ENCODE measurements at regions not wholly inside any gene's neighbourhood (a gene's known extent, or its start where the extent isn't known, plus 50 kb on each side); places are given as distances from the start of the nearest gene placed in this dataset.

- no peak for TF ChIP-seq EZH2 (IDR thresholded peaks at IDR 0.05; ENCODE audit: insufficient read depth, low read length)
- TF ChIP-seq CTCF (IDR thresholded peaks at IDR 0.05; ENCODE audit: insufficient read depth, low read depth, low read length): no peak
- Histone ChIP-seq H2AFZ (ENCODE audit: low read depth, low read length) (peak overlapping the region; percentile 46), H4K20me1 (ENCODE audit: insufficient read depth, low read length) (no peaks in the 10 kb centered on the region), H3K4me2 (ENCODE audit: low read length) (peak overlapping the region; percentile 72), H3K4me1 (ENCODE audit: insufficient read depth, low read length) (peaks cover 17% of the 10 kb centered on the region), H3K27ac (ENCODE audit: low read depth, low read length) (peak overlapping the region; percentile 48), H3K79me2 (ENCODE audit: insufficient read depth, low read length) (no peaks in the 10 kb centered on the region), H3K9ac (ENCODE audit: low read length) (peak overlapping the region; percentile 4), H3K36me3 (ENCODE audit: insufficient read depth, low read length) (no peaks in the 10 kb centered on the region), H3K27me3 (ENCODE audit: insufficient read depth, low read length) (no peaks in the 10 kb centered on the region), H3K9me3 (ENCODE audit: insufficient read depth, low read depth, low read length) (no peaks in the 10 kb centered on the region), H3K4me3 (ENCODE audit: insufficient read depth, low read depth, low read length) (no peak overlapping the region)
- Mint-ChIP-seq H3K27ac (ENCODE audit: unreplicated experiment) (no peak overlapping the region), H3K9me3 (ENCODE audit: unreplicated experiment) (no peaks in the 10 kb centered on the region), H3K27me3 (ENCODE audit: low read depth, unreplicated experiment) (peaks cover 9% of the 10 kb centered on the region), H3K4me3 (ENCODE audit: unreplicated experiment) (no peak overlapping the region), H3K4me1 (ENCODE audit: low read depth, unreplicated experiment) (peaks cover 13% of the 10 kb centered on the region), H3K36me3 (ENCODE audit: low read depth, unreplicated experiment) (no peaks in the 10 kb centered on the region)
- no peak for DNase-seq (ENCODE audit: low read depth)
- no peak for FAIRE-seq
Observed at GRCh38 chr20:60402189-60403058, 444.2 kb downstream of the CDH26 start.

- H3K36me3 Mint-ChIP-seq (ENCODE audit: low read depth, unreplicated experiment): no peaks in the 10 kb centered on the region
- H3K27me3 Mint-ChIP-seq (ENCODE audit: low read depth, unreplicated experiment): peaks cover under 1% of the 10 kb centered on the region
- Histone ChIP-seq H4K20me1 (ENCODE audit: insufficient read depth, low read length) (no peaks in the 10 kb centered on the region), H3K36me3 (ENCODE audit: insufficient read depth, low read length) (no peaks in the 10 kb centered on the region), H3K79me2 (ENCODE audit: insufficient read depth, low read length) (no peaks in the 10 kb centered on the region), H3K4me3 (ENCODE audit: insufficient read depth, low read depth, low read length) (no peak overlapping the region), H3K9me3 (ENCODE audit: insufficient read depth, low read depth, low read length) (no peaks in the 10 kb centered on the region), H3K4me2 (ENCODE audit: low read length) (peak overlapping the region; percentile 72), H3K27me3 (ENCODE audit: insufficient read depth, low read length) (no peaks in the 10 kb centered on the region), H2AFZ (ENCODE audit: low read depth, low read length) (peak overlapping the region; percentile 46), H3K27ac (ENCODE audit: low read depth, low read length) (peak overlapping the region; percentile 48), H3K4me1 (ENCODE audit: insufficient read depth, low read length) (peaks cover 17% of the 10 kb centered on the region), H3K9ac (ENCODE audit: low read length) (peak overlapping the region; percentile 4)
- no peak overlapping the region for H3K27ac Mint-ChIP-seq (ENCODE audit: unreplicated experiment)
- no peak for FAIRE-seq
- TF ChIP-seq CTCF (IDR thresholded peaks at IDR 0.05; ENCODE audit: insufficient read depth, low read depth, low read length): no peak
- TF ChIP-seq EZH2 (IDR thresholded peaks at IDR 0.05; ENCODE audit: insufficient read depth, low read length): no peak
- no peak overlapping the region for H3K4me3 Mint-ChIP-seq (ENCODE audit: unreplicated experiment)
- no peak for DNase-seq (ENCODE audit: low read depth)
- no peaks in the 10 kb centered on the region for H3K9me3 Mint-ChIP-seq (ENCODE audit: unreplicated experiment)
- peaks cover 13% of the 10 kb centered on the region for H3K4me1 Mint-ChIP-seq (ENCODE audit: low read depth, unreplicated experiment)
Observed at GRCh38 chr20:60403105-60403741, 445.0 kb downstream of the CDH26 start.

All from astrocyte (in vitro differentiated cells and primary cell).